GM23338 (cell line): ENCODE measurements at regions not wholly inside any gene's neighbourhood (a gene's known extent, or its start where the extent isn't known, plus 50 kb on each side); places are given as distances from the start of the nearest gene placed in this dataset.

Experiments used
- CTCF ChIP-seq, 2 experiments: fragments of 200-600 bp in 1 of 2; sonication (generic) in 1 of 2; conservative IDR thresholded peaks; 2 replicates each; pipeline versions ENCODE4 v1.5.1 to v1.6.1; 2016 to 2017; ENCODE audit warnings: antibody characterized with exemption in 2 of 2, low read depth in 2 of 2, mild to moderate bottlenecking in 2 of 2, moderate library complexity in 1 of 2
- EZH2 ChIP-seq: fragments of 200-600 bp; sonication (generic); IDR thresholded peaks from one replicate; pipeline ENCODE4 v1.8.0; 2017; ENCODE audit warnings: antibody characterized with exemption, mild to moderate bottlenecking, low read depth; ENCODE audit not compliant: unreplicated experiment
- EZH2phosphoT487 ChIP-seq: fragments of 200-600 bp; sonication (generic); IDR thresholded peaks from one replicate; pipeline ENCODE4 v1.8.1; 2018; ENCODE audit warnings: antibody characterized with exemption; ENCODE audit not compliant: unreplicated experiment
- JUNB ChIP-seq: IDR thresholded peaks from one replicate; pipeline ENCODE4 v1.6.1; 2016; ENCODE audit warnings: antibody characterized with exemption; ENCODE audit not compliant: unreplicated experiment
- POLR2AphosphoS5 ChIP-seq: IDR thresholded peaks from 2 replicates; pipeline ENCODE4 v1.6.1; 2016; ENCODE audit warnings: antibody characterized with exemption, low read depth
- STAT1 ChIP-seq: IDR thresholded peaks from one replicate; pipeline ENCODE4 v1.6.1; 2016; ENCODE audit warnings: antibody characterized with exemption; ENCODE audit not compliant: unreplicated experiment
- TF ChIP-seq, protein P1 (sequence below): IDR thresholded peaks from one replicate; pipeline ENCODE4 v1.6.1; 2018; ENCODE audit warnings: antibody characterized with exemption; ENCODE audit not compliant: unreplicated experiment
- TF ChIP-seq, protein P2 (sequence below): IDR thresholded peaks from 2 replicates; pipeline ENCODE4 v1.6.1; 2016; ENCODE audit warnings: antibody characterized with exemption

DNA sequence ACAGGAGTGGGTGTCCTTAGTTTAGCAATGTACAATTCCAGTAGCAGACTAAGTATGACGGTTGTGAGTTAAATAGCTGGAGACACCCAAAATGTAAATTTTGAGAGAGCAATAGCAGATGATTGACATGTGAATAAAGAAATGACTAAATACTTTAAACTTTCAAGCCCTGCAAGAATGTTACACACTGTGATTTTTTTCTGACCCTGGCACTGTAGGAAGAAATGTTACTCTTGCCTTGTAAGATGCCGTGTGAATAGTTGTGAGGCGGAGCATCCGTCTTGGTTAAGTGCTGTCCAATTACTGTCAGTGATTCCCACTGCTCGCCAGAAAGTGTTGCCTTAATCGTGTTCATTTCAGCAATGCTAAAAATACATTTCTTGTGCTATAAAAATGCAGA lies 1248.1 kb downstream of the RAPGEF2 start:
- TF ChIP-seq CTCF (conservative IDR thresholded peaks at IDR 0.05; ENCODE audit: low read depth in 2 of 2): no peak
- no peak for TF ChIP-seq JUNB
- no peak for TF ChIP-seq POLR2AphosphoS5
- TF ChIP-seq, protein P1, sequence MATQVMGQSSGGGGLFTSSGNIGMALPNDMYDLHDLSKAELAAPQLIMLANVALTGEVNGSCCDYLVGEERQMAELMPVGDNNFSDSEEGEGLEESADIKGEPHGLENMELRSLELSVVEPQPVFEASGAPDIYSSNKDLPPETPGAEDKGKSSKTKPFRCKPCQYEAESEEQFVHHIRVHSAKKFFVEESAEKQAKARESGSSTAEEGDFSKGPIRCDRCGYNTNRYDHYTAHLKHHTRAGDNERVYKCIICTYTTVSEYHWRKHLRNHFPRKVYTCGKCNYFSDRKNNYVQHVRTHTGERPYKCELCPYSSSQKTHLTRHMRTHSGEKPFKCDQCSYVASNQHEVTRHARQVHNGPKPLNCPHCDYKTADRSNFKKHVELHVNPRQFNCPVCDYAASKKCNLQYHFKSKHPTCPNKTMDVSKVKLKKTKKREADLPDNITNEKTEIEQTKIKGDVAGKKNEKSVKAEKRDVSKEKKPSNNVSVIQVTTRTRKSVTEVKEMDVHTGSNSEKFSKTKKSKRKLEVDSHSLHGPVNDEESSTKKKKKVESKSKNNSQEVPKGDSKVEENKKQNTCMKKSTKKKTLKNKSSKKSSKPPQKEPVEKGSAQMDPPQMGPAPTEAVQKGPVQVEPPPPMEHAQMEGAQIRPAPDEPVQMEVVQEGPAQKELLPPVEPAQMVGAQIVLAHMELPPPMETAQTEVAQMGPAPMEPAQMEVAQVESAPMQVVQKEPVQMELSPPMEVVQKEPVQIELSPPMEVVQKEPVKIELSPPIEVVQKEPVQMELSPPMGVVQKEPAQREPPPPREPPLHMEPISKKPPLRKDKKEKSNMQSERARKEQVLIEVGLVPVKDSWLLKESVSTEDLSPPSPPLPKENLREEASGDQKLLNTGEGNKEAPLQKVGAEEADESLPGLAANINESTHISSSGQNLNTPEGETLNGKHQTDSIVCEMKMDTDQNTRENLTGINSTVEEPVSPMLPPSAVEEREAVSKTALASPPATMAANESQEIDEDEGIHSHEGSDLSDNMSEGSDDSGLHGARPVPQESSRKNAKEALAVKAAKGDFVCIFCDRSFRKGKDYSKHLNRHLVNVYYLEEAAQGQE: no peak
- no peak for TF ChIP-seq EZH2phosphoT487
- no peak for TF ChIP-seq EZH2
- no peak for TF ChIP-seq STAT1
- TF ChIP-seq, protein P2, sequence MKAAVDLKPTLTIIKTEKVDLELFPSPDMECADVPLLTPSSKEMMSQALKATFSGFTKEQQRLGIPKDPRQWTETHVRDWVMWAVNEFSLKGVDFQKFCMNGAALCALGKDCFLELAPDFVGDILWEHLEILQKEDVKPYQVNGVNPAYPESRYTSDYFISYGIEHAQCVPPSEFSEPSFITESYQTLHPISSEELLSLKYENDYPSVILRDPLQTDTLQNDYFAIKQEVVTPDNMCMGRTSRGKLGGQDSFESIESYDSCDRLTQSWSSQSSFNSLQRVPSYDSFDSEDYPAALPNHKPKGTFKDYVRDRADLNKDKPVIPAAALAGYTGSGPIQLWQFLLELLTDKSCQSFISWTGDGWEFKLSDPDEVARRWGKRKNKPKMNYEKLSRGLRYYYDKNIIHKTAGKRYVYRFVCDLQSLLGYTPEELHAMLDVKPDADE: no peak
